ENCODE measurements at regions not wholly inside any gene's neighbourhood (a gene's known extent, or its start where the extent isn't known, plus 50 kb on each side); places are given as distances from the start of the nearest gene placed in this dataset.
"Not testable (repeated sequence)": the region's sequence is repeated elsewhere in the genome, so short reads cannot be mapped to it uniquely, and the experiment has no call there.

- no peak for DNase-seq (ENCODE audit: low spot score)
These were observed 1225.2 kb downstream of the AACS start for GRCh38 chr12:126290456-126290855.

- DNase-seq (ENCODE audit: low spot score) = not testable (repeated sequence)
These were observed 1226.8 kb downstream of the AACS start for GRCh38 chr12:126291987-126292386.

GRCh38 chr12:126295652-126296051 lies 1230.4 kb downstream of the AACS start:
- no peak for DNase-seq (ENCODE audit: low spot score)

- no peak for DNase-seq (ENCODE audit: low spot score)
These were observed 1244.0 kb downstream of the AACS start for GRCh38 chr12:126309278-126309677.

GRCh38 chr12:126312457-126312856 lies 1247.2 kb downstream of the AACS start:
- no peak for DNase-seq (ENCODE audit: low spot score)

DNA sequence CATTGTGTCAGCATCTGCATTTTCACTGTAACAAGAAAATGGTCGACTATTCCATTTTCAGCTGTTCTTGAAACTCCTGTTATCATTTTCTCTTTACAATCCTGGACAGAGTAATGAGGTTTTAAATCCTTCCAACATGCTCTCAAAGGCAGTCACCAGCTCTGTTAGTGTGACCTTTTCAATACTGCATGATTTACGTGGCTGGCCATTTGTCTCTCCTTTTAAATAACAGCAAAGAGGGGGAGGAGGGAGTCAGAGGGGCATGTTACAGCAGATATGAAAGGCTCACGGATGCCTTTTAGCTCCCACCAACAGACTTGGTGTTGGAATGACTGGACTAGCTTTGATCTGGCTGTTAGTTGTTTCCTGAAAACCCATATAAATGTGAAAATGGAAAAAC lies 1251.2 kb downstream of the AACS start:
- no peak for DNase-seq (ENCODE audit: low spot score)

- DNase-seq (ENCODE audit: low spot score) = no peak
These were observed 1272.6 kb downstream of the AACS start for GRCh38 chr12:126337556-126338441.

GRCh38 chr12:126342866-126343265 lies 1277.6 kb downstream of the AACS start:
- no peak for DNase-seq (ENCODE audit: low spot score)

- no peak for DNase-seq (ENCODE audit: low spot score)
These were observed 1278.1 kb downstream of the AACS start for GRCh38 chr12:126343321-126343720.

GRCh38 chr12:126346087-126346486 lies 1280.9 kb downstream of the AACS start:
- no peak for DNase-seq (ENCODE audit: low spot score)

DNA sequence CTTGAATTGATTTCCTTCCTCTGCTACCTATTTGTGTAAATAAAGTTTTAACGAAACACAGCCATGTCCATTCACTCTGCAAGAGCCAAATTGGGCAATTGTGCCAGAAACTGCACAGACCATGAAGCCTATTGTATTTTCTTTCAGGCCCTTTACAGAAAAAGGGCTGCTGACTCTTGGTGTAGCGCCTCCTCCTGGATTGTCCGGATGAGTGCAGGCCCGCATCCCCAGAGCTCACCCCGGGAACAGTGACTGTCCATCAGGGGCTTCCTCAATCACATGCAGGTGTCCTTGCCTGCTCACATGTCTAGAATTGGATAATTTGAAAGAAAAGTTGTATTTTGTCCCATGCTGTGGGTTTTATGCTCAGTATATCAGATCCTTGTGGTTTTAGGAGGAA lies 1282.2 kb downstream of the AACS start:
- DNase-seq (ENCODE audit: low spot score) = no peak

DNA sequence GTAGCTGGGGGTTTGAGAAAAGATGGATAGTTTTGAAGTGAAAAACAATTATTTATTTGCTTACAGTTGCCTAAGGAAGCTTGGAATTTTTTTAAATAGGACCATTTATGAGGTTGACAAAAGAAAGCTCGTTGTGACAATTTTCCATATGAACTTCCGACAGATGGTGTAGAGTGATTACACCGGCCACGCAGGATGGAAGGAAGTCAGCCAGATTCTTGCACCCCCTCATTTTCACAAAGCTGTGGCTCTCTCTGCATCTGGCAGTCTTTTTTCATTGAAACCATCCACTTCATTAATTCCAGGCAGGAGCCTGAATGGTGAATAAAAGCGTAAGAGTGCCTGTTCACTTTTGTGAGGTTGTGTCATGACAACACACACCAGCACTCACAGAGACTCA lies 1284.1 kb downstream of the AACS start:
- DNase-seq (ENCODE audit: low spot score) = no peak

GRCh38 chr12:126353604-126354003 lies 1288.4 kb downstream of the AACS start:
- DNase-seq (ENCODE audit: low spot score) = no peak

DNA sequence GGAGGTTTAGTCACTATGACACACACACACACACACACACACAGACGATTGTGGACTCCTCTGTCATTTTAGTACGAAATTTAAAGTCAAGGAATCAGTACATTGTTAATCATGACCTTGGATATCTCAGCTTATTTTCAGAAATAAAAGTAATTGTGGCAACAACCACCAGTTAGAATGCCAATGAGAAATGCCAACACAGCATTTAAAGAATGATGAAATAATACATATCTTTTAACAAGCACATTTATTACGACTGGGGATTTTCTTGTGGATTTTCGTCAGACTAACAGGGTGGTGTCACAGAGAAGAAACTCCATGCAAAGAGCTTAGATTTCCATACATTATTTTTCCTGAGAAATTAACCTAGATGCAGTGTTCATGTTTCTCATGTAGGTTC lies 1289.4 kb downstream of the AACS start:
- no peak for DNase-seq (ENCODE audit: low spot score)

DNA sequence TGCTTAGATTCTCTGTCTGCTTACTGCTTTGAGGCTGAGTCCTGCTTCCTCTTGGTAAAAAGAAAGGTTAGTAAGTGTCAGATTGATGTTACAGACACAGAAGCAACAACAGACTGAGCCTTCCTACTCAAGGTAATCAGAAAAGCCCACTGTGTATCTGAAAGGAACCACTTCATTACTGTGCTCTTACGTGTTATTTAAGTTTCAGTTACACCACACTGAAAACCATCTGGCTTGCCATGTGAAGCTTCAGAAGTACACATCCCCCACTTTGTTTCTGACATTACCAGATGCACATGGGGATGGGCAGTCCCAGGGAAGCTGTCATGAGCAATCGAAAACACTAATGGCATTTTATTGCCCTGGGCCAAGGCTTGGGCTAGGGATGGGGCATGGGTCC lies 1290.1 kb downstream of the AACS start:
- DNase-seq (ENCODE audit: low spot score) = no peak

GRCh38 chr12:126358806-126359205 lies 1293.6 kb downstream of the AACS start:
- no peak for DNase-seq (ENCODE audit: low spot score)

DNA sequence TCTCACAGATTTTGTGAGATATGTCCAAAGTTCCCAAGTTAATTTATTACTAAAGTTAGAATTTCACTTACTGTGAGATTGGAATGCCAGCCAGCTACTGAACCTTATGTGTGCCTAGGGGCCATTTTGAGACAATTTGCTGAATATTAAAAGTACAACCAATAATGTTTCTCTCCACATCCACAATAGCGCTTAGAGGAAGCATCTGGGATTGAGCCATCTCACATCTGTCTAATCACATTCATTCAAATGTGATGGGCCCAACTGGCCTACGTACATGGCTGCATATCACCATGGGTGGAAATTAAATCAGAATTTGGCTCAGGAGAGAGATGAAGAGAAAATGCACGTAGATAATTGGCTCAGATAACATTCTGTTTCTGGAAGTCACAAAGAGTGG lies 1294.0 kb downstream of the AACS start:
- DNase-seq (ENCODE audit: low spot score) = no peak

- no peak for DNase-seq (ENCODE audit: low spot score)
These were observed 1296.6 kb downstream of the AACS start for GRCh38 chr12:126361804-126362203.

GRCh38 chr12:126362493-126362892 lies 1297.3 kb downstream of the AACS start:
- no peak for DNase-seq (ENCODE audit: low spot score)

DNA sequence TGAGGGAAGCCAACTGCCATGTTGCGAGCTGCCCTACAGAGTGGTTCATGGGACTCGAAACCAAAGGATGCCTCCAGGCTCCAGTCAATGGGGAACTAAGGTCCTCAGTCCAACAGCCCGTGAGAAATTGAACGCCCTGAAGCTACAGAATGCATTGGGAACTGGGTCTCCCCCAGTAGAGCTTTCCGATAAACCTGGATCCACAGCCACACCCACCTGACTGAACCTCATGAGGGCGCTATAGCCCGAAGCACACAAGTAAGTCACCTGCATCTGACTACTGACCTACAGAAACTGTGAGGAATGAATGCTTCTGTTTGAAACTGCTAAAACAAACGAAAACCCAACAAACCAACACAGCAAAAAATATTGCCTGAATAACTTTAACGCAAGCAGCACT lies 1297.7 kb downstream of the AACS start:
- DNase-seq (ENCODE audit: low spot score) = no peak

GRCh38 chr12:126369487-126370463 lies 1304.5 kb downstream of the AACS start:
- no peak for DNase-seq (ENCODE audit: low spot score)

- no peak for DNase-seq (ENCODE audit: low spot score)
These were observed 1318.3 kb downstream of the AACS start for GRCh38 chr12:126383506-126383905.

DNA sequence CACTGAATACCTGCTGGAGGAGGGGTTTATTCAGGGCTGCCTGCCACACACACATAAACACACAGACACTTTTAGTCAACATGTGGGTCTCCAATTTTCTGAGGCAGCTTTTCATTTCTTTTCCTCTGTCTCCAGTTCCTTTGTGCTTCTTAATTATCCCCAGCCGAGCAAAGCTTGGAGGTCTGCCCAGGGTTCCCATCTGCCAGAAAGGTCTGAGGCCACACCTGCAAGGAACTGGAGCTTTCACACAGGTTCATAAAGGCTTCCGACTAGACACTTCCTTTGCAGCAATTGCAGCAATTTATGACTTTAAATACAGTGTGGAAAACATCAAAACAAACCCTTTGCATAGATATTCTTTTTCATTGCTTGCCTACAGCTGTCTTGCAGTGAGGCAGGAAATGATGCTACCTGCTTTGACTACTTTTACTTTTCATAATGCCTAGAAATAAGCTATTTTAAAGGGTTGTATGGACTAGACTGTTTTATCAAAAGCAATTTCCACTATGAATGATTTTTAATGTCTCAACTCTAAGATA lies 1318.9 kb downstream of the AACS start:
- DNase-seq (ENCODE audit: low spot score) = no peak

Data from hematopoietic multipotent progenitor cell treated with erythropoietin and hydrocortisone succinate and interleukin-3 and kit ligand, for 17 days (in vitro differentiated cells).